ENCODE measurements at regions not wholly inside any gene's neighbourhood (a gene's known extent, or its start where the extent isn't known, plus 50 kb on each side); places are given as distances from the start of the nearest gene placed in this dataset.

- no peak overlapping the region for H3K4me3 Mint-ChIP-seq
- no peaks in the 10 kb centered on the region for H3K9me3 ChIP-seq (ENCODE audit: control insufficient read depth, insufficient read depth, low read length)
- intact Hi-C loops (cut with micrococcal nuclease): loop anchor here (5.0 kb wide), 2 partner anchors 257 to 322 kb away; no protein-coding TSS in a partner anchor
- ATAC-seq (peak in 1 of 3 donors; percentile 45), DNase-seq (no peak)
- H3K4me3 ChIP-seq (ENCODE audit: low read length): no peak overlapping the region
- H3K27me3 ChIP-seq (ENCODE audit: control insufficient read depth, insufficient read depth, low read length): no peaks in the 10 kb centered on the region
- peaks cover 13 to 32% of the 10 kb centered on the region in 2 donors for H3K27me3 Mint-ChIP-seq (ENCODE audit: low read depth in 2 of 2)
- H3K4me1 Mint-ChIP-seq: peaks cover 9 to 26% of the 10 kb centered on the region in 2 donors
- 93% methylated on average over 8 of the region's 8 CpGs for WGBS (ENCODE audit: insufficient coverage)
- no peak overlapping the region for H3K27ac Mint-ChIP-seq
- H3K36me3 Mint-ChIP-seq: no peaks in the 10 kb centered on the region
- peaks cover 25% of the 10 kb centered on the region for H3K4me1 ChIP-seq (ENCODE audit: control insufficient read depth, insufficient read depth, low read length)
- no peaks in the 10 kb centered on the region for H3K36me3 ChIP-seq (ENCODE audit: control insufficient read depth, insufficient read depth, low read length)
- H3K9me3 Mint-ChIP-seq: no peaks in the 10 kb centered on the region
- TF ChIP-seq CTCF (IDR thresholded peaks at IDR 0.05): no peak
- no peak overlapping the region for H3K27ac ChIP-seq (ENCODE audit: low read length)
Observed at GRCh38 chr1:234755449-234755863, 145.5 kb upstream of the IRF2BP2 start.

- H3K4me1 Mint-ChIP-seq: peaks cover 4 to 16% of the 10 kb centered on the region in 2 donors
- intact Hi-C loops (cut with micrococcal nuclease): no loop called here
- Histone ChIP-seq H3K9me3 (ENCODE audit: control insufficient read depth, insufficient read depth, low read length) (no peaks in the 10 kb centered on the region), H3K4me1 (ENCODE audit: control insufficient read depth, insufficient read depth, low read length) (peaks cover 10% of the 10 kb centered on the region), H3K27ac (ENCODE audit: low read length) (no peak overlapping the region), H3K4me3 (ENCODE audit: low read length) (no peak overlapping the region), H3K27me3 (ENCODE audit: control insufficient read depth, insufficient read depth, low read length) (no peaks in the 10 kb centered on the region), H3K36me3 (ENCODE audit: control insufficient read depth, insufficient read depth, low read length) (no peaks in the 10 kb centered on the region)
- 97% methylated on average over 2 of the region's 3 CpGs for WGBS (ENCODE audit: insufficient coverage)
- no peak overlapping the region for H3K27ac Mint-ChIP-seq
- TF ChIP-seq CTCF (IDR thresholded peaks at IDR 0.05): no peak
- H3K36me3 Mint-ChIP-seq: no peaks in the 10 kb centered on the region
- H3K9me3 Mint-ChIP-seq: no peaks in the 10 kb centered on the region
- peaks cover 16 to 37% of the 10 kb centered on the region in 2 donors for H3K27me3 Mint-ChIP-seq (ENCODE audit: low read depth in 2 of 2)
- ATAC-seq: no peak
- no peak for DNase-seq
- no peak overlapping the region for H3K4me3 Mint-ChIP-seq
Observed at GRCh38 chr1:234753979-234754378, 144.0 kb upstream of the IRF2BP2 start.

GRCh38 chr1:234752927-234753326 lies 142.9 kb upstream of the IRF2BP2 start:
- Mint-ChIP-seq H3K4me3 (no peak overlapping the region), H3K27me3 (ENCODE audit: low read depth in 2 of 2) (peaks cover 18 to 37% of the 10 kb centered on the region in 2 donors), H3K27ac (no peak overlapping the region), H3K9me3 (no peaks in the 10 kb centered on the region), H3K4me1 (peaks cover 0 to 6% of the 10 kb centered on the region in 2 donors), H3K36me3 (no peaks in the 10 kb centered on the region)
- ATAC-seq (no peak), DNase-seq (no peak)
- intact Hi-C loops (cut with micrococcal nuclease): no loop called here
- H3K9me3 ChIP-seq (ENCODE audit: control insufficient read depth, insufficient read depth, low read length): no peaks in the 10 kb centered on the region
- H3K36me3 ChIP-seq (ENCODE audit: control insufficient read depth, insufficient read depth, low read length): no peaks in the 10 kb centered on the region
- 93% methylated on average over 7 of the region's 8 CpGs for WGBS (ENCODE audit: insufficient coverage)
- H3K4me3 ChIP-seq (ENCODE audit: low read length): no peak overlapping the region
- no peak for TF ChIP-seq CTCF (IDR thresholded peaks at IDR 0.05)
- no peaks in the 10 kb centered on the region for H3K27me3 ChIP-seq (ENCODE audit: control insufficient read depth, insufficient read depth, low read length)
- H3K4me1 ChIP-seq (ENCODE audit: control insufficient read depth, insufficient read depth, low read length): no peaks in the 10 kb centered on the region
- H3K27ac ChIP-seq (ENCODE audit: low read length): no peak overlapping the region

GRCh38 chr1:234751678-234752077 lies 141.7 kb upstream of the IRF2BP2 start:
- Mint-ChIP-seq H3K4me3 (no peak overlapping the region), H3K27me3 (ENCODE audit: low read depth in 2 of 2) (peaks cover 13 to 30% of the 10 kb centered on the region in 2 donors), H3K36me3 (no peaks in the 10 kb centered on the region), H3K4me1 (peaks cover 0 to under 1% of the 10 kb centered on the region in 2 donors), H3K9me3 (no peaks in the 10 kb centered on the region), H3K27ac (no peak overlapping the region)
- Histone ChIP-seq H3K27ac (ENCODE audit: low read length) (no peak overlapping the region), H3K4me3 (ENCODE audit: low read length) (no peak overlapping the region), H3K36me3 (ENCODE audit: control insufficient read depth, insufficient read depth, low read length) (no peaks in the 10 kb centered on the region), H3K9me3 (ENCODE audit: control insufficient read depth, insufficient read depth, low read length) (no peaks in the 10 kb centered on the region), H3K27me3 (ENCODE audit: control insufficient read depth, insufficient read depth, low read length) (no peaks in the 10 kb centered on the region), H3K4me1 (ENCODE audit: control insufficient read depth, insufficient read depth, low read length) (no peaks in the 10 kb centered on the region)
- TF ChIP-seq CTCF (IDR thresholded peaks at IDR 0.05): no peak
- intact Hi-C loops (cut with micrococcal nuclease): no loop called here
- WGBS (ENCODE audit: insufficient coverage): 96% methylated on average over 7 of the region's 7 CpGs
- DNase-seq (no peak), ATAC-seq (no peak)
